ENCODE measurements at regions not wholly inside any gene's neighbourhood (a gene's known extent, or its start where the extent isn't known, plus 50 kb on each side); places are given as distances from the start of the nearest gene placed in this dataset.
A peak's percentile ranks its signal among the peaks of the same experiment; 100 is the strongest.
"Not testable (repeated sequence)": the region's sequence is repeated elsewhere in the genome, so short reads cannot be mapped to it uniquely, and the experiment has no call there.

DNA sequence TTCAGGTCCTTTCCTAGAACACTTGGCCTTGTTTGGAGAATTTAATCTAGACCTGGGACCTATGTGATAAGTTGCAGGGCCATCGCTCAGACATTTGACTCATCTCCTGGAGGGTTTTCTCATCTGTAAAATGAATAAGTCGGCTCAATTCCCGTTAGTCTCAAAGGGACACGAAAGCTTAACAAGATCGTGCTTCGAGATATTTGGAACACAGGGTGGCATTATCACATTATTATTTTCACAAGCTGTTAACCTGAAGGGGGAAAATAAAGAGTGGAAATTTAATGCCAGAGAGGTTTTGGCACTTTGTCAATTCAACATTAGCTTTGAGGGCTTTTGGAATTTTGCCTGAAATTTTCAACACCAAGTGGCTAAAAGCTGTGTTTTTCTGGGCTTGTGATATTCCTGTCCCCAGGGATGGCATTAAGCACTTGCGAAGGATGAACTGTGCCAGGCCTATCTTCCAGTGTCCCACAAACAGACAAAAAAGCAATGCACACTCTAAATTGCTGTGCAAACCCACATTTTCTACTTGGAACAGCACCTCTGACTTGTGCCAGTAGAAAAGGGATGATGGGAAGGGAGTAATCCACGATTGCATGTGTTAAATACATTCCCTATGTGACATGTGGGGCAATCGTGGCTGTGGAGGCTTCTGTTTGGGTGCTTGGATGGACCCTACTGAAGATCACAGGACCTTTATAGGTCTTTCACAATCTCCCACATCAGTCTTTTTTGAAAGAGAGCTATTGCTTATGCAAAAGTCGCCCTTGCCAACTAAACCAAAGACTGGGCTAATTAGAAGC is 478.7 kb downstream of the MFSD1 start:
- DNase-seq = peak; percentile 94

DNA sequence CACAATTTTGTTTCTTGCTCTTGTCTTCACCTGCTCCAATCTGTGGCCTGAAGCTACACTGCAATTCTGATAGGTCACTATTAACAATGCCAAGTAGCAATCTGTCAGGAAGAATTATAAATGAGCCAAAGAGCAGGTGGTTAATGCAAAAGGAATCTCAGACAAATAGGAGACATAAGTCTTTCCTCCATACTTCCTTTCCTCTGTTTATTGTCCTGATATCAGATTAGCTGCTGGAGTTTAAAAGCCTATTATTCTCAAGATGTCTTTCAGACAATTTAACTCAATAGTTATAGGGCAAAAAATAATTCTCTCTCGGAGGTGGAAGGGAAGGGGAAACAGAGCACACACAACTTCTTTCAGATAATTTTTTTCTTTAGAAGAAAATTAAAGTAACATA is 491.6 kb downstream of the MFSD1 start:
- DNase-seq = no peak

DNA sequence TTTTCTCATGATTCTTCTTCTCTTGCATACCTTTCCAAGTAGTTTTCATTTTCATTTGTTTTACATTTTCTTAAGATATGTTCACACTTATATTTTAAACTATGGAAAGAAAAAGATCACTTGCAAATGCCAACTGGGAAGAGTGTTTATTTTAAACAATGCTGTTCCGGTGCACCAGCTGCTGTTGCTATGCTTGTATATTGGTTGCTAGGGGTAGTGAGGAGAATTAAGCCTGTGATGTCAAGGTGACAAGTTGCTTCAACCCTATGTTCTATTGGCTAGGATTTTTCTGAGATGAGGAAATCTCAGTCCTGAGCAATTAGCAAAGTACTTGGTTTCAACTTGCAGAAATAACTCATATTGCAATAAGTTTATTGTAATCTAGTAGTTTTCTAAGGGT is 500.1 kb downstream of the MFSD1 start:
- DNase-seq = no peak

DNA sequence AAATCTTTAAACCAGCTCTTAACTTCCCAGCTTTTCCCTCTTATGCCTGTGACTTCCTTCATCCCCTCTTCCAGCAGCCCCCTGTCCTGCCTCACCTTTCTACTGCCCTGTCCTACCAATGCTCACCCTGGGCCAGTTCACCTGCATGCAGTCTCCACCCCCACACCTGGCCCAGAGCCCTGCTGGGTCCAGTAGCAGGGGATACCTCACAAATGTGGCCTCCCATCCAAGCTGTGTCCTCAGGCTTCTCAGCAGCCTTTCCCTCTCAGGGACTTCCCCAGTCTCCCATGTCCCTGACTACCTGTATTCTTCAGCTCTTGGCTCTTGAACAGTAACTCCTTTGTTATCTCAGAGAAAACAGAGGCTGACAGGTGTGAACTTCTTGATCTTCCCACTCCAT is 503.2 kb downstream of the MFSD1 start:
- DNase-seq = no peak

DNA sequence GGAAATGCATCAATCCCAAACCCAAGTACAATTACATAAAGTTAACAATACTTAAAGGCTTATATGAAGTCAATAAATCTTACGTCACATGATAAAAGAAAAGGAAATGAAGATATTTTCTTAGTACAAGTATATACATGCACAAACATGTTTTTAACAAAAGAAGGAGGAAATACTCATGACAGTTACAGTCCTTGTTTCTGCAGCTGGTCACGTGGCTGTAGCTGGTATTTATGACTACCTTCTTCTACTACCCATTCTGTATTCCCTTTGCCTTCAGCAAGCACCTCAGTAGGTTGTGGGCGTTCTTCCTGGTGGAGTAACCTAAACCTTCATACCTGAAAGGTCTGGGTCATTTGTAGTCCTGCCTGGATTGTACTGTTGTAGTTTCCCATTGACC is 514.9 kb downstream of the MFSD1 start:
- DNase-seq = not testable (repeated sequence)

DNA sequence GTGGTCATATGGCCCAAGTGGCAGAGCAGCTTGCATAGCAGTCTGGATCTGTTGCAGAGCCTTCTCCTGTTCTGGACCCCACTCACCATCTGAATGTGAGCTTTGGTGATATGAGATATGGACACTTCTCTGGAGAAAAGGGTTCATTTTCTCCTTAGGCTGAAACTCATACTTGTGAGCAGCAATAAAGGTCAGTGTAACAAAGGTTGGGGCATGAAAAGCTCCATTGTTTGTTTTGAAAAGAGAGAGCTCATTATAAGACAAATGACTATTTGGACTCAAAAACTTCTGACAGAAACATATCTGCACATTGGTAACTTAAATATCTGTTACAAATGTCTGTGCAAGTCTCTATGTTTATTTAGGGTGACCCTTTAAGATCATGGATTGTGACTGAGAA is 517.3 kb downstream of the MFSD1 start:
- no peak for DNase-seq

DNA sequence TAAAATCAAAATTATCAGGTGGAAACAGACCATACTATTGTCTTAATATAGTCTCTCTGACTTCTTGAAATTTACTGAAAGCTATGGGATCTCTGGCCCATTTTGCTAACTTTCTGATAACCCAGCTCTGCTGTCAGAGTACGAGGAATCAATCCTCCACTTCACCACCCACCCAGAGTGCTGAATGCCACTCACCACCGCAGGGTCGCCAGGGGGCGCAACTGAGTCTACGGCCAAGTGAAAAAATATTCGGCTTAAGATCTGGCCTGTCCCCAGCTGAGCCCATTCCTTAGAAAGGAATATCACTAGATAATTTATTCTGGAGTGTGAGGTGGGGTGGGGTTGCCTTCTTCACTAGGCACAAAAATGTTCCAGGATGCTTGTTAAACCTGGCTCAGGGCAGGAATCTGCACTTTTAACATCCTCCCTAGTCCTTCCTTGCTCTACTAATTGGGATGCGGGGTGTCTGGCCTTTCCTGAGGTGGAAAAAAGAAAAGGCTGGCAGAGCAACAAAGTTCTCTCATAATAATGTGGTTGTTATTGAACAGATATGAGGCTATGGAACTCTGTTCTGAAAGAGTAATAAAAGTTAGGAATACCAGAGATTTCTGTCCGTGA is 520.6 kb downstream of the MFSD1 start:
- DNase-seq = no peak

DNA sequence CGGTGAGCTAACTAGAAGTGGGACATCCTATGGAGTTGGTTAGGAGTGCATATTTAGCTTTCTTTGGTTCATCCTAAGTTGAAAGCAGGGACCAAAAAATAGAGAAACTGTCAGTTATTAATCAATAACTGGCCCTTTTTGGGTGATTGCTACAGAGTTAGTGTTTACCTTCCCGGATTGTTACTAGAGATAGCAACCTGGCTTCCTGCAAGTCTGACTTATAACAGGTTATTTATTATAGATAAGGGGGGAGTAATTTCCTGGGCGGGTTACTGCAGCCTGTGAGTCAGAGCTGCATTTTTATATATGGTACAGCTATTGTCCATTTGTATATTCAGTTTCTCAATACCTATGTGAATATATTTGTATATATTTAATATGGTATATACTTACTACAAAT is 522.0 kb downstream of the MFSD1 start:
- no peak for DNase-seq

DNA sequence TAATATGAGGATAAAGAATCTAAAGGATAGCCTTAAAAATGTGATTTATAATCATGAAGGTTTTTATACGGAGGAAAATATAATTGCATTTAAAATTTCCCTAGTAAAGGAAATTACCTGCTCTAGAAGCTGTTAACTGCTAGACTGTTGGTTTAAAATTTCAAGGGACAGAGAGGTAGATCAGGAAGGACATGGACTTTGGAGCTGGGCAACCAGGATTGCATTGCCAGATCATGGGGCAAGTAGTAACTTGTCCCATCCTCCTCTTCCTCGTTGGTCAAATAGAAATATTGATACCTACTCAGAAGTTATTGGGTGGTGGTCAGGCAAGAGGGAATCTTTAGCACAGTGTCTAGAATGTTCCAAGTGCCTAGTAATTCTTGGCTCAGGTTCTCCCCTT is 525.1 kb downstream of the MFSD1 start:
- DNase-seq = no peak

DNA sequence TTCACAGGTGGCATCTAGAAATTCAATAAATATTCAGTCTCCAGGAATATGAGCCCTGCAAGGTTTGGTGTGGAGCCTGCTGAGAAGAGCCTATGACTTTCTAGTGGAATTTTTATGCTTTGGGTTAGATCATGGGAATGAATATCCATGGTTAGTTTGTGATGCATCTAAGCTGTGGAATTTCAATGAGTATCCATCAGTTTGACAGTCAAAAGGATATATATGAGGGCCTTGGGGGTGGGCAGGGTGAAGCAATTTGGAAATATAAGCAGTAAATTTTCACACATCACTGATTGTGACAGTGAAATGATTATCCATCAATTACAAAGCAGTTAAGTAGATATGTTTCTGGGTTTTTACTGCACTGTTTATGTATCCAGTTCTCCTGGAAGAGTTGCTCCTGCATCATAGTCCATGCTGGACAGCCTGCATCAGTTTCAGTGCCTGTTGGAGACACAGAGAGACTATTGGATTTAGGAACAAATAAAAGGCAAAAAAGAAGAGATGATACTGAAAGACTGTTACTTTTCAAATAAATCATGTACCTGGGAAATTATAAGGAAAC is 530.8 kb downstream of the MFSD1 start:
- DNase-seq = no peak

DNA sequence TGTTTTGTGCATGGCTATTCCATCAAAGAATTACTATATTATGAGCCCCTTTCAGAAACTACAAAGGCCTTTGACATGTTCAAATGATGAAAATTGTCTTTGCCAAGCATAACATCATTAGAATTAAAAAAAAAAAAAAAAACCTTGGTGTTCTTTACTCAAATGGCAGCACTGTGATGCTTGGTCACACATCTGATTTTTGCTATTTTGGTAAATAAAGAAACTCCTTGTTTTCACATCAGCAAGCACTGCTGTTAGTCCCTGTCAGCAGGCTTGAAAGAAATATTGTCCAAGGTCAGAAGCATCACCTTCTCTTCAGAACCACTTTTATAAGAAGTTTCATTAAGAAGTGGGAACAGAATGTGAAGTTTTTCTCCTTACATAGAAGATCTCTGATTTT is 537.3 kb downstream of the MFSD1 start:
- no peak for DNase-seq

DNA sequence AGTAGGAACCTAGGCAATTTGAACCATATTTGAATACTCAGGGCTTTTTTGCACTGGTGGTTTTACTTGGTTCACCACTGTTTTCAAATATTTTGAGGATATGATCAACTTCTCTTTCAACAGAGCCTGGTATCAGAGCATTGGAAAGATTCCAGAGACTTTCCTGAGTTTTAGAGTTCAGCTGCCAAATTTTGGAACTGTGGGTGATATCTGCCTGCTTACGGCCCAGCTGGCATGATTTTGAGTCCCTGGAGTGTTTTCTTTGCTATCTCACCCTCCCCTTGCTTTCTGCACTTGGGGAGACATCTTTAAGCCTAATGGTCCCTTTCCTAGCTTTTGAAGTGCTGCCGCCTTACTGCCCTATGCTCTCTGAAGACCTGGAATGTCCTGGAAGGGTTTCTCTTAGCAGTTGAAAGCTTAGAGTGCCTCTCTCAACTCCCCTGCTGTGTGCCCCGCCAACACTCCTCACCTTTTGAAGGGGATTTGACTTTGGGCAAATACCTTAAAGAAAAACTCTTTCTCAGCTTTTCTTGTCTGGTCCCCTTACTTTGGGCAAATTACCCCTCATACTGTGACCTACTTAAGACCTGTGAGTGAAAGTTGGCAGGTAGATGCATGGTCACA is 539.1 kb downstream of the MFSD1 start:
- no peak for DNase-seq

DNA sequence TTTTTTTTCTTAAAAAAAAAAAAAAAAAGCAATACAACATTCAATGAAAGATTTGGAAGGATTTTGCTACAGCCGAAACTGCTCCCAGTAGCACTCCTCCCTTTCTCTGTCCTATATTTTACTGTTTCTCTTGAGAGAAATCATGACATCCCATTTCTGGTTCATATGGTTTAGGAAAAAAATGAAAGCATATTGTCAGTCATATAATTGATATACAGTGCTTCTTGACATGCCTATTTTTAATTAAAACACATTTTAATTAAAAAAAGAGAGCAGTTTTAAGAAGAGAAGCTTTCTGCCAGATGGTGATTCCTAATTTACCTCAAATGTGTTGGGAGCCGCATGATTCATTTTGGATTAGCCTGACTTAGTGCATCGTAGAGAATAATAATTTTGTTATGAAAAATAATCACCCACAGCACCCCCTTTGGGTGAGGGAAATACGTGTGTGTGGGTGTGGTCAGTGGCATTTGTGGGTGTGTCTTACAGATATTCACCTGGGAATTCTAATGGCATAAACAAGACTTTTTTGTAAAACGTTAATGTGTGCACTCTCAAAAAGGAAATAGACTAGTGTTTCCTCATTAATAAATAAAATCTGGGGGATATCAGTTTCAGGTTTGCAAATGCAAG is 544.5 kb downstream of the MFSD1 start:
- DNase-seq = no peak

DNA sequence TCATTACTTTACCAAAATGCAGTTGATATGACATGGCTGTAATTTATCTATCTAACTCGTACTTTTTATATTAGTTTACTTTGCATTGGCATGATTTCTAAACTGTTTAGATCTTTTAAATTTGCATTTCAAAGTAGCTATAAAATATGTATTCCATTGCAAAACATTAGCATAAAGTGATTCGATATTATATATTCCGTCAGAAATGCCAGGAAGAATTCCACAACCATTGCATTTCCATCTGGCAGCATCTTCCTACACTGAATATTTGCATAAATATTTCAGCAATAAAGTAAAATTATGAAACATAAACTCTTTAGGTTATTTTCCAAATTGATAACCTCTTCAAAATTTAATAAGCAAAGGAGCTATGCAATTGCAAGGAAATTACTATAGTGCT is 546.6 kb downstream of the MFSD1 start:
- DNase-seq = no peak

DNA sequence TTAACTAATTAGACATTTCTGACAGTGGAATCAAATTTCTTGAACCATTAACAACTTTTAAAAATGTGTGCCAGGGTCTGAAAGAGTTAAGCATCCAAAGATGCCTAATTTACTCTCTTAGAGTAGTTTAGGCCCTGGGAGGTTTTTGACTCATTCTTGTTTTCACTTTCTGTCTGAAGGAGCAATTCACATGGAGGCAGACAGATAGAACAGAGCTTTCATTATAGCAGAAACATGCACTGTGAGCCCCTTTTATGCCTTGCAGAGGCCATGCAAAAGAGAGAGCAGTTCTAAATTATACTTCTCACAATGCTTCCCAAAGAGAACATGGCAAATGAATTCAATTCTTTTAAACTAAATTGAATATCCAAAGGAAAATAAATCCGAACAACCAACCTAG is 554.8 kb downstream of the MFSD1 start:
- no peak for DNase-seq

DNA sequence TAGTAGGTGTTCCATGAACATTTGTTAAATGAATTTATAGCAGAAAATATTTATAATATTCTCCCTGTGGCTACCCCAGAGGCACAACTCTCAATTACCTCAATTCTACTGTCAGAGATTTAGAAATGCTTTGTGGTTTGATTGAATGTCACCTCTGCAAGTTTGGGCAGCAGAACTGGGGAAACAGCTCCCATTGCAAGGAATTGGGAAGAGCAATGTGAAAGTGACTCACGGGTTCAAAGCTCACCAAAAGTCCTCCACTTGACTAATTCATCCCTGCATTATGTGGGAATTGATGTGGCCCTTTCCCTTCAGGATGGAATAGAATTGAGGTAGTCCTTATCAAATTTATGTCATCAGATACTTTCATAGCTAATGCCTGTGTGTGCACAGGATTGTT is 562.7 kb downstream of the MFSD1 start:
- DNase-seq = no peak

DNA sequence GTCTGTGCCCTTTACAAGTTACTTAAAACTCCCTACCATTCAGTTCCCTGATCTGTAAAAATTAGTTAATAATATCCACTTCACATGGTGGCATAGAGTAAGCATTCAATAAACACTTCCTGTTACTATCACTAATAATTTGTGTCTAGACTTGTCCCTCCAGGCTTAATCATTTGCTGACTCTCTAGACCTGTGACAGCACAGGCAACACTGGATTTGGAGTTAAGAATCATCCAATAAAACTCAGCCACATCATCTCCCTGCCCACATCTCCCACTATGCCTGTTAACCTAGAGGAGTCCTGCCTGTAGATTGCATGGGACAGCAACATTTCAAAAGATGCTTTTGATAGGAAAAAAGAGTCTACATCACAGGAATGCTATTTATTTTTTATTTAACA is 564.6 kb downstream of the MFSD1 start:
- no peak for DNase-seq

DNA sequence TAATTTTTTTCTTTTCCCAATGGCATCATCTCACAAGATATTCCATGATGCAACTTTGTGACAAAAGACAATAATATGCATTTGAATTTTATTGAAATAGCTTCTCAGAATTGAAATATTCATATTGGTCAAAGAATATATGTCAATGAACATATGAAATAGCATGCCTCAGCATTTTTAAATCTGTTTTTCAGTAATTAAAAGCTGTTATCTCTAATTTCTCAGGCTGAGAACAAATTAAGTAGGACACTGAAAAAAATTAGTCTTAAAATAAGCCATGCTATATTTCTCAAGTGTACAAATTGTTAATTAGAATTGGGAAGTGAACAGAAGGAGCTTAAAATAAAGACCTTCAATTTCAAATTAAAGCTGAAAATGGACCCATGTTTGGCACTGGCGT is 570.1 kb downstream of the MFSD1 start:
- no peak for DNase-seq

DNA sequence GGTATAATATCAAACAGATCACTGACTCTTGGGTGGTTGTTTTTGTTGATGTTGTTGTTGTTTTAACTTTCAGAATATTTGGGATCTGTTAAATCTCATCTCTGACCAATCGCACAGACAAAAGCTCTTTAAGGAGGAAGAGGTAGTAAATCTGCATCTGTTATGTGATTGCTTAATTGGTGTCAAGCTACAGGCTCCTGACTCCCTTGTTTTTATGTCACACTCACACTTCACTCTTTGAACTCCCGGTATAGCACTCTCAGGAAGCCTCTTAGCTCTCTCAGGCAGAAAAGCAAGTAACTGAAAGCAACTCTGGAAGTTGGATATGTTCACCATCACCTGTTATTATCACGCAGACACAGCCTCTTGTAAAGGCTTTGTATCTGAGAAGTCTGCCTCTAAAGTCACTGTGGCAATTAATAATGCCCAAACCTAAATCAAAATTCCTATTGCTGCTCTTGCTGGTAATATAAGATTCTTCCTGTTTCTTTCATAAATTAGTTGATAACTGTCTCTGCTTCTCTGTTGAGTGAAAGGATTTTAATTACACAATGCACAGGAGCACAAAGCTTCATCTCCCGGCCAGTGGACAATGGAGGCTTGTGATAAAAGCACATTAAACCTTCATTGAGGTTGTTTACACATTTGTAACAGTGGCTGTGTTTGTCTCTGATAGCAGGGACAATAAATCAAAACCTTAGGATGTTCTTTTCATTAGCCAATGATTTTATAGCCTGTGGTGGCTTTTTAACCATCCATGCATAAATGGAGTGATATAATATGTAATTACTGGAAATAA is 576.7 kb downstream of the MFSD1 start:
- DNase-seq = no peak

DNA sequence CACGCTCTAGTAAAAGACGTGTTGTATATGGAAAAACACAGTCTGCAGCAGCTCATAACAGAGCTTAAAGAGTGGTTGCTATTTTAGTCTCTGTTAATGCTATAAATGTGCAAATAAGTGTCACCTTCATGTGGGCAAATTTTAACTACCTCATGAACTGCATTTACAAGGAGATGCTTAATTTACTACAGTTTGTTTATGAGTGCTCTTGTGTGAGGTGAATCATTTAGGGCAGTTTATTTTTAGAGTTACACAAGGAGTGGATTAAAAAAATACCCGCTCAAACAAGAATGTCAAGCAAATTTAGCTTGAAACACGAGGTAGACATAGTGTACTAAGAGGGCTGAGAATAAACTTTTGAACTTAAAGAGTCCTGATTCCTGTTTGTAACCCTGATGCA is 579.0 kb downstream of the MFSD1 start:
- no peak for DNase-seq

DNA sequence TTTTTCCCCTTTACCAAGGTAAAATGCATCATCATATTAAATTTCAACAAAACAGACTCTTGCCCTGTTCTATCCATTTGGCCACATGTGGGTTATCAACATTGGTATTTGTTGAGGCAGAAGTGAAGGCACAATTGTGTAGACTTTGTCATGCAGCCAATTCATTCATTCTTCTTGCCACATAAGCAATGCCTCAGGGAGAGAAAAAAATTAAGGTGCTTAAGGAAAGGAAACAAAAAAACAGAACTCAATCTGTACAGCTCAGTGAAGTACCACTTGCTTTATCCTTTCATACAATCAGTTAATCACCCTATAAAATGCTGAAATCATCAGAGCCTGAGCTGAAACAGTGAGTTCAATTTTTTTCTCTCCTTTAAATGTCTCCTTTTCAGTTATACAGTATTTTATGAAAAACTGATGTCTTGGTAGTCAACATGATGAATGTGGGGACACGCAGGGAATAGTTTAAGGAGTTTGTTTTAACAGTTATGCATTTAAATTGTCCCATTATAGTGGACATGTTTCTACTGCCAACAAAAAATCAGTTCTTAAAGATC is 588.9 kb downstream of the MFSD1 start:
- no peak for DNase-seq

DNA sequence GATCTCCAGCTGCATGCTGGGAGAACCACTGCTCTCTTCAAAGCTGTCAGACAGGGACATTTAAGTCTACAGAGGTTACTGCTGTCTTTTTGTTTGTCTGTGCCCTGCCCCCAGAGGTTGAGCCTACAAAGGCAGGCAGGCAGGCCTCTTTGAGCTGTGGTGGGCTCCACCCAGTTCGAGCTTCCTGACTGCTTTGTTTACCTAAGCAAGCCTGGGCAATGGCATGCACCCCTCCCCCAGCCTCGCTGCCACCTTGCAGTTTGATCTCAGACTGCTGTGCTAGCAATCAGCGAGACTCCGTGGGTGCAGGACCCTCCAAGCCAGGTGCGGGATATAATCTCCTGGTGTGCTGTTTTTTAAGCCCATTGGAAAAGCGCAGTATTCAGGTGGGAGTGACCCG is 591.0 kb upstream of the IL12A start:
- DNase-seq = not testable (repeated sequence)
